HEK293 (cell line): ENCODE measurements at regions not wholly inside any gene's neighbourhood (a gene's known extent, or its start where the extent isn't known, plus 50 kb on each side); places are given as distances from the start of the nearest gene placed in this dataset.

ENCODE experiments used
- CTCF ChIA-PET: fragments of 350-600 bp; formaldehyde crosslinking; extraction: SDS; loops from one replicate; lab custom pipeline; 2021; ENCODE audit warnings: antibody characterized with exemption; lab: Yijun Ruan, JAX
- POLR2A ChIA-PET: fragments of 300-600 bp; formaldehyde crosslinking; extraction: SDS; loops from one replicate; lab custom pipeline; 2020; ENCODE audit warnings: antibody characterized with exemption, inconsistent platforms; lab: Yijun Ruan, JAX
- H3K27ac ChIP-seq: fragments of 200-500 bp; sonication (Bioruptor generic); 2 replicates; pipeline ENCODE4 v1.5.1; 2014; ENCODE audit warnings: low read depth, low read length, control low read depth, inconsistent platforms; ENCODE audit errors: extremely low read depth
- H3K36me3 ChIP-seq, 2 experiments: fragments of 200-500 bp in 1 of 2; sonication (Bioruptor generic) in 1 of 2; 1 replicate in 1 of 2; 2 replicates in 1 of 2; pipeline ENCODE4 v1.5.1; 2014 to 2017; ENCODE audit warnings: inconsistent platforms in 2 of 2, low read length in 2 of 2; ENCODE audit not compliant: control insufficient read depth in 2 of 2, insufficient read depth in 1 of 2
- H3K4me1 ChIP-seq: fragments of 200-500 bp; sonication (Bioruptor generic); 2 replicates; pipeline ENCODE4 v1.5.1; 2014; ENCODE audit warnings: mild to moderate bottlenecking, low read length, inconsistent platforms; ENCODE audit not compliant: control insufficient read depth, insufficient read depth
- H3K4me3 ChIP-seq: 2 replicates; pipeline ENCODE4 v1.5.1; 2011; ENCODE audit warnings: low read depth, mild to moderate bottlenecking, control low read depth, low read length, moderate library complexity
- H3K9me3 ChIP-seq: fragments of 200-500 bp; sonication (Bioruptor generic); 2 replicates; pipeline ENCODE4 v1.5.1; 2014; ENCODE audit warnings: low read depth, low read length, inconsistent platforms; ENCODE audit not compliant: control insufficient read depth, insufficient read depth
- GFI1B ChIP-seq: fragments of 450-650 bp; formaldehyde crosslinking; IDR thresholded peaks from 2 replicates; pipeline ENCODE4 v1.5.1; 2016; ENCODE audit warnings: missing biosample characterization, missing genetic modification characterization
- KLF1 ChIP-seq: fragments of 450-650 bp; formaldehyde crosslinking; IDR thresholded peaks from 2 replicates; pipeline ENCODE4 v1.5.1; 2016; ENCODE audit warnings: missing biosample characterization, missing genetic modification characterization
- REPIN1 ChIP-seq: fragments of 450-650 bp; formaldehyde crosslinking; IDR thresholded peaks from 2 replicates; pipeline ENCODE4 v1.5.1; 2017; ENCODE audit warnings: missing biosample characterization, missing genetic modification characterization, low read depth
- SP3 ChIP-seq: fragments of 450-650 bp; formaldehyde crosslinking; IDR thresholded peaks from 2 replicates; pipeline ENCODE4 v1.5.1; 2016; ENCODE audit warnings: missing biosample characterization, missing genetic modification characterization
- ZBTB11 ChIP-seq: fragments of 450-650 bp; formaldehyde crosslinking; conservative IDR thresholded peaks from 2 replicates; pipeline ENCODE4 v1.5.1; 2016; ENCODE audit warnings: low read depth, missing biosample characterization, missing genetic modification characterization
- ZBTB7A ChIP-seq: fragments of 450-650 bp; formaldehyde crosslinking; IDR thresholded peaks from 2 replicates; pipeline ENCODE4 v1.5.1; 2016; ENCODE audit warnings: low read depth, missing biosample characterization, missing genetic modification characterization
- ZEB2 ChIP-seq: fragments of 450-650 bp; formaldehyde crosslinking; IDR thresholded peaks from 2 replicates; pipeline ENCODE4 v1.5.1; 2016; ENCODE audit warnings: missing biosample characterization, missing genetic modification characterization
- ZNF155 ChIP-seq: fragments of 450-650 bp; formaldehyde crosslinking; IDR thresholded peaks from 2 replicates; pipeline ENCODE4 v1.5.1; 2016; ENCODE audit warnings: missing biosample characterization, missing genetic modification characterization
- ZNF2 ChIP-seq: fragments of 450-650 bp; formaldehyde crosslinking; IDR thresholded peaks from 2 replicates; pipeline ENCODE4 v1.5.1; 2016; ENCODE audit warnings: missing biosample characterization, missing genetic modification characterization
- ZNF350 ChIP-seq: fragments of 450-650 bp; formaldehyde crosslinking; IDR thresholded peaks from 2 replicates; pipeline ENCODE4 v1.5.0; 2017; ENCODE audit warnings: missing biosample characterization, mild to moderate bottlenecking, missing genetic modification characterization
- ZNF366 ChIP-seq: fragments of 450-650 bp; formaldehyde crosslinking; conservative IDR thresholded peaks from 2 replicates; pipeline ENCODE4 v1.5.1; 2016; ENCODE audit warnings: missing biosample characterization, missing genetic modification characterization
- ZNF37A ChIP-seq: fragments of 450-650 bp; IDR thresholded peaks from 2 replicates; pipeline ENCODE4 v1.5.1; 2018; ENCODE audit warnings: missing biosample characterization, missing genetic modification characterization
- ZNF600 ChIP-seq: fragments of 450-650 bp; formaldehyde crosslinking; IDR thresholded peaks from 2 replicates; pipeline ENCODE4 v1.5.1; 2016; ENCODE audit warnings: missing biosample characterization, missing genetic modification characterization
- ZNF639 ChIP-seq: fragments of 450-650 bp; formaldehyde crosslinking; IDR thresholded peaks from 2 replicates; pipeline ENCODE4 v1.5.1; 2016; ENCODE audit warnings: missing biosample characterization, missing genetic modification characterization
- TF ChIP-seq, protein P1 (sequence below): fragments of 450-650 bp; formaldehyde crosslinking; IDR thresholded peaks from 2 replicates; pipeline ENCODE4 v1.5.1; 2017; ENCODE audit warnings: missing biosample characterization, missing genetic modification characterization
- TF ChIP-seq, protein P2 (sequence below): fragments of 450-650 bp; IDR thresholded peaks from 2 replicates; pipeline ENCODE4 v1.5.1; 2018; ENCODE audit warnings: missing biosample characterization, mild to moderate bottlenecking, missing genetic modification characterization
- TF ChIP-seq, protein P3 (sequence below): fragments of 450-650 bp; formaldehyde crosslinking; IDR thresholded peaks from 2 replicates; pipeline ENCODE4 v1.5.1; 2016; ENCODE audit warnings: missing biosample characterization, missing genetic modification characterization, low read depth
- TF ChIP-seq, protein P4 (sequence below): fragments of 450-650 bp; formaldehyde crosslinking; IDR thresholded peaks from 2 replicates; pipeline ENCODE4 v1.5.1; 2016; ENCODE audit warnings: missing biosample characterization, missing genetic modification characterization, borderline replicate concordance
- TF ChIP-seq, protein P5 (sequence below): fragments of 450-650 bp; formaldehyde crosslinking; IDR thresholded peaks from 2 replicates; pipeline ENCODE4 v1.5.1; 2016; ENCODE audit warnings: missing biosample characterization, missing genetic modification characterization

- TF ChIP-seq ZBTB11 (tag by site-specific recombination) (no peak), ZNF350 (tag by site-specific recombination) (no peak), REPIN1 (tag by site-specific recombination) (no peak), SP3 (tag by site-specific recombination) (no peak), ZNF155 (tag by site-specific recombination) (no peak), ZBTB7A (tag by site-specific recombination) (no peak)
- TF ChIP-seq, protein P1, sequence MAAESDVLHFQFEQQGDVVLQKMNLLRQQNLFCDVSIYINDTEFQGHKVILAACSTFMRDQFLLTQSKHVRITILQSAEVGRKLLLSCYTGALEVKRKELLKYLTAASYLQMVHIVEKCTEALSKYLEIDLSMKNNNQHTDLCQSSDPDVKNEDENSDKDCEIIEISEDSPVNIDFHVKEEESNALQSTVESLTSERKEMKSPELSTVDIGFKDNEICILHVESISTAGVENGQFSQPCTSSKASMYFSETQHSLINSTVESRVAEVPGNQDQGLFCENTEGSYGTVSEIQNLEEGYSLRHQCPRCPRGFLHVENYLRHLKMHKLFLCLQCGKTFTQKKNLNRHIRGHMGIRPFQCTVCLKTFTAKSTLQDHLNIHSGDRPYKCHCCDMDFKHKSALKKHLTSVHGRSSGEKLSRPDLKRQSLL = no peak
- TF ChIP-seq, protein P2, sequence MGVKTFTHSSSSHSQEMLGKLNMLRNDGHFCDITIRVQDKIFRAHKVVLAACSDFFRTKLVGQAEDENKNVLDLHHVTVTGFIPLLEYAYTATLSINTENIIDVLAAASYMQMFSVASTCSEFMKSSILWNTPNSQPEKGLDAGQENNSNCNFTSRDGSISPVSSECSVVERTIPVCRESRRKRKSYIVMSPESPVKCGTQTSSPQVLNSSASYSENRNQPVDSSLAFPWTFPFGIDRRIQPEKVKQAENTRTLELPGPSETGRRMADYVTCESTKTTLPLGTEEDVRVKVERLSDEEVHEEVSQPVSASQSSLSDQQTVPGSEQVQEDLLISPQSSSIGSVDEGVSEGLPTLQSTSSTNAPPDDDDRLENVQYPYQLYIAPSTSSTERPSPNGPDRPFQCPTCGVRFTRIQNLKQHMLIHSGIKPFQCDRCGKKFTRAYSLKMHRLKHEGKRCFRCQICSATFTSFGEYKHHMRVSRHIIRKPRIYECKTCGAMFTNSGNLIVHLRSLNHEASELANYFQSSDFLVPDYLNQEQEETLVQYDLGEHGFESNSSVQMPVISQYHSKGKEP (tag by site-specific recombination) = no peak
- TF ChIP-seq, protein P3, sequence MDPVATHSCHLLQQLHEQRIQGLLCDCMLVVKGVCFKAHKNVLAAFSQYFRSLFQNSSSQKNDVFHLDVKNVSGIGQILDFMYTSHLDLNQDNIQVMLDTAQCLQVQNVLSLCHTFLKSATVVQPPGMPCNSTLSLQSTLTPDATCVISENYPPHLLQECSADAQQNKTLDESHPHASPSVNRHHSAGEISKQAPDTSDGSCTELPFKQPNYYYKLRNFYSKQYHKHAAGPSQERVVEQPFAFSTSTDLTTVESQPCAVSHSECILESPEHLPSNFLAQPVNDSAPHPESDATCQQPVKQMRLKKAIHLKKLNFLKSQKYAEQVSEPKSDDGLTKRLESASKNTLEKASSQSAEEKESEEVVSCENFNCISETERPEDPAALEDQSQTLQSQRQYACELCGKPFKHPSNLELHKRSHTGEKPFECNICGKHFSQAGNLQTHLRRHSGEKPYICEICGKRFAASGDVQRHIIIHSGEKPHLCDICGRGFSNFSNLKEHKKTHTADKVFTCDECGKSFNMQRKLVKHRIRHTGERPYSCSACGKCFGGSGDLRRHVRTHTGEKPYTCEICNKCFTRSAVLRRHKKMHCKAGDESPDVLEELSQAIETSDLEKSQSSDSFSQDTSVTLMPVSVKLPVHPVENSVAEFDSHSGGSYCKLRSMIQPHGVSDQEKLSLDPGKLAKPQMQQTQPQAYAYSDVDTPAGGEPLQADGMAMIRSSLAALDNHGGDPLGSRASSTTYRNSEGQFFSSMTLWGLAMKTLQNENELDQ (tag by site-specific recombination) = no peak
Measured at GRCh38 chr1:4977701-4978100, 323.3 kb downstream of the AJAP1 start (continued).

DNA sequence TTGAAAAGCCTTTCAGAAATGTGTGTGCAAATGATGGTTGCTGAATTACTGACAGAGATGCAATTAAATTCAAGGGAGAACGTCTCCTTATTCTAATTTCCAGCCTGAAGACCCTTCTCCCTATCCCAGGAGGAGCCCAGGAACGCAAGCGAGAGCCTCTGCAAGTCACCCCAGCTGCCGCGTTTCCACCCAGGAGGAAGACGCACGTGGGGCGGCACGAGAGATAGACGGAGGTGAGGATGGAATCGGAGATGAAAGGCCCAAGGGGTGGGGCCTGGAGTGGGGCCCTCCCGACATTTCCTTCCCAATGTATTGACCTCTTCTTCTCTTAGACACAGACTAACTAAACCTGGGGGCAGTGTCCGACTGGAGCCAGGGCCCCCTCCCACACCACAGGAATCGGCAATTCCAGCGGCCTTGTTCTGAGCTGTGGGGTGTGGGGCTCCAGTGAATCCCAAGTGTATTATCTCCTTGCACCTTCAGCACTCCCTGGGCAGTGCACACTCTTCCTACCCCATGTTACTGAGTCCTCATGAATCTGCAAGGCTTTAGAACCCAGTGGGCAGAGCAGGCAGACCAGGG is 322.5 kb downstream of the AJAP1 start:
- Histone ChIP-seq H3K4me3 (no peak overlapping the region), H3K9me3 (no peaks in the 10 kb centered on the region), H3K4me1 (no peaks in the 10 kb centered on the region), H3K27ac (no peak overlapping the region), H3K36me3 (no peaks in the 10 kb centered on the region)
- ChIA-PET POLR2A (no interaction called here), CTCF (no interaction called here)
- TF ChIP-seq ZNF366 (no peak), ZNF37A (tag by site-specific recombination) (no peak), ZNF600 (tag by site-specific recombination) (no peak), ZEB2 (tag by site-specific recombination) (no peak), KLF1 (tag by site-specific recombination) (no peak), ZNF639 (tag by site-specific recombination) (no peak), GFI1B (tag by site-specific recombination) (no peak), ZNF2 (tag by site-specific recombination) (no peak)
- TF ChIP-seq, protein P4, sequence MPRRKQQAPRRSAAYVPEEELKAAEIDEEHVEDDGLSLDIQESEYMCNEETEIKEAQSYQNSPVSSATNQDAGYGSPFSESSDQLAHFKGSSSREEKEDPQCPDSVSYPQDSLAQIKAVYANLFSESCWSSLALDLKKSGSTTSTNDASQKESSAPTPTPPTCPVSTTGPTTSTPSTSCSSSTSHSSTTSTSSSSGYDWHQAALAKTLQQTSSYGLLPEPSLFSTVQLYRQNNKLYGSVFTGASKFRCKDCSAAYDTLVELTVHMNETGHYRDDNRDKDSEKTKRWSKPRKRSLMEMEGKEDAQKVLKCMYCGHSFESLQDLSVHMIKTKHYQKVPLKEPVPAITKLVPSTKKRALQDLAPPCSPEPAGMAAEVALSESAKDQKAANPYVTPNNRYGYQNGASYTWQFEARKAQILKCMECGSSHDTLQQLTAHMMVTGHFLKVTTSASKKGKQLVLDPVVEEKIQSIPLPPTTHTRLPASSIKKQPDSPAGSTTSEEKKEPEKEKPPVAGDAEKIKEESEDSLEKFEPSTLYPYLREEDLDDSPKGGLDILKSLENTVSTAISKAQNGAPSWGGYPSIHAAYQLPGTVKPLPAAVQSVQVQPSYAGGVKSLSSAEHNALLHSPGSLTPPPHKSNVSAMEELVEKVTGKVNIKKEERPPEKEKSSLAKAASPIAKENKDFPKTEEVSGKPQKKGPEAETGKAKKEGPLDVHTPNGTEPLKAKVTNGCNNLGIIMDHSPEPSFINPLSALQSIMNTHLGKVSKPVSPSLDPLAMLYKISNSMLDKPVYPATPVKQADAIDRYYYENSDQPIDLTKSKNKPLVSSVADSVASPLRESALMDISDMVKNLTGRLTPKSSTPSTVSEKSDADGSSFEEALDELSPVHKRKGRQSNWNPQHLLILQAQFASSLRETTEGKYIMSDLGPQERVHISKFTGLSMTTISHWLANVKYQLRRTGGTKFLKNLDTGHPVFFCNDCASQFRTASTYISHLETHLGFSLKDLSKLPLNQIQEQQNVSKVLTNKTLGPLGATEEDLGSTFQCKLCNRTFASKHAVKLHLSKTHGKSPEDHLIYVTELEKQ (tag by site-specific recombination) = no peak
- TF ChIP-seq, protein P5, sequence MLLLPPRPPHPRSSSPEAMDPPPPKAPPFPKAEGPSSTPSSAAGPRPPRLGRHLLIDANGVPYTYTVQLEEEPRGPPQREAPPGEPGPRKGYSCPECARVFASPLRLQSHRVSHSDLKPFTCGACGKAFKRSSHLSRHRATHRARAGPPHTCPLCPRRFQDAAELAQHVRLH (tag by site-specific recombination) = no peak
